UCSD-AML1 (cell line): ENCODE measurements at regions not wholly inside any gene's neighbourhood (a gene's known extent, or its start where the extent isn't known, plus 50 kb on each side); places are given as distances from the start of the nearest gene placed in this dataset.

ENCODE experiments used
- DNase-seq: peaks from one replicate; lab custom pipeline; 2025; ENCODE audit not compliant: unreplicated experiment; lab: John Stamatoyannopoulos, UW

DNA sequence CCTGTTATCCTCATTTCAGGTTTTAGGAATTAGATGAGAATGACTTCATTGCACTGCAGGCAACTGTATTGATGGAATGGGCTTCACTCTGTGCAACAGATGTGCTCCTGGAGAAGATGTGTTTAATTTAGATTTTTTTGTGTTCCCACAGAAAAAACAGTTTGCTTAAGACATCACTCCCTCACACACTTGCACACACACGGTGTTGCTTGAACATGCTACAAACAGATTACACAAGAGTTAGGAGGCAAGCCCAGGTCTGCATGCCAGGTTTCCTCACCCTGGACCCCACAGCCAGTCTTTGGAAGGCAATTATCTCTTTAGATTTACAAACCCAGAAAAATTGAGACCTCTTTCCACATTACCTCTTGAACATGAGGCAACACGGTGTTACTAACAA, 93.7 kb upstream of the KLHL29 start:
- DNase-seq: no peak

GRCh38 chr2:23292024-23292423, 93.0 kb upstream of the KLHL29 start:
- no peak for DNase-seq

- DNase-seq: peak; percentile 35
These were observed 91.9 kb upstream of the KLHL29 start for GRCh38 chr2:23293063-23293462.

DNA sequence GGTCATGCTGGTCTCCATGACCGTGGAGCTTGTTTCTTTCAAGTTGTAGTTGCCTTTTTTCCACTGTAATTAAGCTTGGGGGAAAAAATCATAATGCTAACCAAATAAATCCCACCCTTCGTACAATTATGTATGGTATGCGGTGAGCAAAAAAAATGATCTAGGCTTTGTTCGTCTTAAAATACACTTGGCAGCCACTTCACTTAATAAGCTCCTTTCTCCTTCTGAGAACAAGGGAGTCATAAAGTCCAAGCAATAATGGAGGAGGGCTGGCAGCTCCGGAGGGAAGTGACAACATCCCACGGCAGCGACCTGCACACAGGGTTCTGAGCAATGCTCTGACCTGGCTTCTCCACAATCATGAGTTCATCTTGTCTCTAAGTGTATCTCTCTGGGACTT, 91.2 kb upstream of the KLHL29 start:
- DNase-seq: no peak

DNA sequence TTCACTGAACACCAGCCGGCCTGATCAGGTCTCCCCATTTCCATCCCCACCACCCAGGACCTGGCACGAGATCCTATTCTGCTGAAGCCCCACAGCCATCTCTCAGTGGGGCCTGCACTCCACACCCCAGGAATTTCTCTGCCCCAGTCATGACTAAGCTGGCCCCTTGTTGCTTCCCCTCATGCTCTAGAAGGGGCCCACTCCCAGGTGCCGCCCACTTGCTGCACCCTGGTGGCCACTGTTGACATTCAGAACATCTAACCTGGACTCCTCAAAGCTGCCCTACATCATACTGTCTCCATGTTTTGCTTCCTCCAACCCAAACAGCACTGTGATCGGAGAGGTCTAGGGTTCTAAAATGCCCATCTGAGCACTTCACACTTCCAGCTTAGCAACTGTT, 90.7 kb upstream of the KLHL29 start:
- DNase-seq: no peak

- DNase-seq: no peak
These were observed 88.3 kb upstream of the KLHL29 start for GRCh38 chr2:23296691-23297090.

GRCh38 chr2:23297112-23297511, 87.9 kb upstream of the KLHL29 start:
- DNase-seq: no peak

DNA sequence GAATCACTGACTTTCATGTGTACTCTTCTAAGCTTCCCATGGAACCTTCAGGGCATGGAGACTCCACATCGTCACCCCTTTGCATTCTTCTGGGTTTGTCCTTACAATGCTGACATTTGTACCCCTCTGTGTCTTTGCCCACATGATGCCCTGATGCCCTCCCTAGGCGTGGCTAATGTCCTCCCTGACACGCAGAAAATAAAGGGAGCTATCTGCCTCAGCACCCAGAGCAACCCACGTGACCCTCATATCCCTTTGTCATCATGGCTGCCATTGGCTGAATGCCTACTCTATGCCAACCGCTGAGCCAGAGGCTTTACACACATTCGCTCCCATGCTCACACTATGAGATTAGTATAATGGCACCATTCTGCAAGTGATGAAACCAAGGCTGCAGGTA, 86.4 kb upstream of the KLHL29 start:
- no peak for DNase-seq

DNA sequence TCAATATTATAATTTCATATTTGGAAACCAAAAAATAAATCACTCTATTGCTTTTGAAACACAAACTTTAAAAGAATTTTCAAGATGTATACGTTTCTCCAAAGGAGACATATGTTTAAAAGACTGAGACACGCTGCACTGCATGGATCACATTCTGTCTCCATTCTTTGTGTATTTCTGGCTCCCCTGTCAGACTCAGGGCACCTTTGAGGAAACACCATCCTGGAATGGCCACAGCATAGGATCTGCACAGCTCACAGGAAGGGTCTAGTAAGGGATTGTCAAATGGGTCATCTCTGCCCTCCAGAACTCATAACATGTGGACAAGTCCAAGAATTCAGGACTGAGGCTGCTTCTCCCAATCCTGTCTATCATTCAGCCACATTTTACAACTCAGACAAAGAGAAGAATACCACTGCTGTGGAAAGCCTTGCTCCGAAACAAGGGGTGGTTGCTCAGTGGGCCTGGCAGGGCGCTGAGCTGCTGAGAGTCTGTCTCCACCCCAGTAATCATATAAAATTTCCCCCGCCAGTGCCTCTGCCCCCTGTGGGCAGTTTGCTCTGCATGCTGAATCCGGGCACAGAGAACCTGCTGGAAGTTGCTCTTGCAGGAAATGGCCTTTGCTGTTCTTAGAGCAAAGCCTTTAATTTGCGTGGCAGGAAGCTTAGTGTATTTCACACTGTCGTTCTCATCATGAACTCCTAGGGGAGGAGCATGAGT, 85.3 kb upstream of the KLHL29 start:
- DNase-seq: no peak

GRCh38 chr2:23301136-23301535, 83.8 kb upstream of the KLHL29 start:
- no peak for DNase-seq

DNA sequence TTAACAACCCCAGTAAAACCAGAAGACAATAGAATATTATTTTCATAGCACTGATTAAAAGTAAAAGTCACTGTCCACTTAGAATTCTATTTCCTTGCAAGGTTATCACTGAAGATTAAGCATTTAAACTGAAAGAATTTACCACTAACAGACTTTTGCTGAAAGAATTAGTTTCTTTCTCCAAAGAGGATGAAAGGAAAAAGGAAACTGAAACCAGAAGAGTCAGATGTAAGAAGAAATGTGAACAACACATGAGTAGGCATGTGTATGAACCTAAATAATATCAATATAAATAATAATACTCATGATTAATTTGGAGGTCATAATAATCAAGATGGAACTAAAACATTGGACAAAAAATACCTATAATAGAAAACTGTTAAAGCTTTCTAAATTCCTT, 82.4 kb upstream of the KLHL29 start:
- DNase-seq: no peak

DNA sequence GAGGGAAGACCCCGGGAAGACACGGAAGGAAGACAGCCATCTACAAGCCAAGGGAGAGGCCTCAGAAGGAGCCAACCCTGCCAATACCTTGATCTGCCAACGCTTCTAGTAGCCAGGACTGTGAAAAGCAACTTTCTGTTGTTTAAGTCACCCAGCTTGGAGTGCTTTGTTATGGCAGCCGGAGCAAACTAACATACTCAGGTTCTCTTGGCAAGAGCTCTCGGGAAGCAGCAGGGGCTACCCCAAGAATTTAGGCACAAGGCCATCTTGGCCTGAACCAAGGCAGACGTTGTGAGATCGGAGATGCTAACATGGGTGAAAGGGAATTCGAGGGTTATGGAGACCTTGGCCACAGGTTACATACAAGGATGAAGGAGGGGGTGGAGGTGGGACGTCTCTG, 78.6 kb upstream of the KLHL29 start:
- DNase-seq: no peak

GRCh38 chr2:23311186-23311585, 73.8 kb upstream of the KLHL29 start:
- DNase-seq: no peak

- DNase-seq: peak; percentile 27
These were observed 71.9 kb upstream of the KLHL29 start for GRCh38 chr2:23312996-23313606.

DNA sequence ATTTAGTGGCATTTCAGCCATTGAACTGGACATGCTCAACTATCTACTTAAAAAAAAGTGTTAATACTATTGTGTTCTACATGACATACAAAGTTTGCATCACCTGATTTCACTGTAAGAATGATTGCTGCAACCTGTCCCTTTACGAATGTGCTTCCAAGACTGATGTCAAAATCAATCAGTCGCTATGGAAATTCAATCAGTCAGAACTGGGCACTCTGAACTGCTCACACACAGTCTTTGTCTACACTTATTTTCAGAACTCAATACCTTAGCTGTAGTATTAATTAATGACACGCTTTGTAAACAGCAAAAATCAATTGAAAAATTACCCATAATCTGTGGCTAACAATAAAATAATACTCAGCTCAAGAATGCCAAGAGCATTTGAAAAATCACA, 70.3 kb upstream of the KLHL29 start:
- no peak for DNase-seq

- peak; percentile 31 for DNase-seq
These were observed 64.9 kb upstream of the KLHL29 start for GRCh38 chr2:23320058-23320457.

- no peak for DNase-seq
These were observed 63.2 kb upstream of the KLHL29 start for GRCh38 chr2:23321751-23322150.

GRCh38 chr2:23322567-23323197, 62.3 kb upstream of the KLHL29 start:
- DNase-seq: no peak

DNA sequence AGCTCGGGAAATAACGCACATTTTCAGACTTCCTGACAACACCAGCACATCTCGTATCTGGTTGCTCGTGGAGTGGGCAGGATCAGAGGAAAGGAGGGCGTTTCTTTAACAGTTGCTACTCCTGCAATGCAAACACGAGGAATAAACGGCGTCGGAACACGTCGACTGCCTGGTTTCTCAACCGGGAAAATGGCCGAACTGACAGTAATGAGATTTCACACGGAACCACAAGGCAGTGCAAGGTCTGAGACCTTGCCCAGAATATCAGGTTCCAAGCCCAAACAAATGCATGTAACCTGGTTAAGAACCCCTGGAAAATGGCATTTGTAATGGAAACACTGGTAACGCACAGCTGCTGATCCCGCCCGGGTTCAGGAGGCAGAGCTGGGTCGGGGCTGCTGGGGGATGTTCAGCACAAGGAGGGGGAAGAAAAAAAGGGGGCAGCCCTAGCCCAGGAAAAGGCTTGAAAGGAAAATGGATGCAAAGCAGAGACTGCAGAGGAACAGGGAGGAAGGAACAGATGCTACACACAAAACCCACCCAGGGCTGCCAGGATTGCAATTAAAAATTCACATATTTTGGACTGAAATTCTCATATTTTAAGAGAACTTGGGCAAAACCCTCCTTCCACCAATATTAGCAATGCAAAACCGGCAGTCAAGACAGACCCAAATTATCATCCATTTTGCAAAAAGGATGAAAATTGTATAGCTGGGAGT, 61.6 kb upstream of the KLHL29 start:
- no peak for DNase-seq

DNA sequence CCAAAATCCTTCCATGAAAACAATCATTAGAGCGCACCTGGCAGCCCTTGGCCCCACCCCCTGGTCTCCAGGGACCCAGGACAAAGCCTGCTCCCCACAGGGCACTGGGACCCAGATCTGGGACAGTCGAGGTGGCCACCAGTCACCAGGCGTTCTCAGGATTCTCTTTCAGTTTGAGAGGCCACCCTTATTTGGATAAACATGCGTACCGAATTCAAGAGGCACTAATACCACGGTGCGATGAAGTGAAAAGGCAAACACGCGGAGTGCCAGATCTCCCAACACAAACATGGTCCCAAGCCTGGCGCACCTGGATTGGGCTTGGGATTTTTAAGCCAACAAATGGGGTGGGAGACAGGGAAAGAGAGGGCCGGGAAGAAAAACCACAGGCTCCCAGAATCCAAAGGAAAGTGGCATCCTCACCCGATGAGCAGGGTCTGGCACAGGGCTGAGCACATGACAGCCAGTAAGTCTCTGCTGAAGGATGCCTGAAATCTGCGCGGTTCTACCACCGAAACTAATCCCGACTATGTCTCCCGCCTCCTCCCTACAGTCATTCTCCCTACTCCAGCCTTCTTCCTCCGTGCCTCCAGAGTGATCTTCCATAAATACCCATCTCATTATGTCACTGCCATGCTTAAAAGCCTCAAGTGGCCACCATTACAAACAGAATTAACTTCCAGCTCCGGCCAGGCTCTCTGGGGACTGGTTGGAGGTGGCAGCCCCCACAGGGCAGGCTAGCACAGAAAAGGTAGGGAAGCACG, 60.9 kb upstream of the KLHL29 start:
- no peak for DNase-seq

DNA sequence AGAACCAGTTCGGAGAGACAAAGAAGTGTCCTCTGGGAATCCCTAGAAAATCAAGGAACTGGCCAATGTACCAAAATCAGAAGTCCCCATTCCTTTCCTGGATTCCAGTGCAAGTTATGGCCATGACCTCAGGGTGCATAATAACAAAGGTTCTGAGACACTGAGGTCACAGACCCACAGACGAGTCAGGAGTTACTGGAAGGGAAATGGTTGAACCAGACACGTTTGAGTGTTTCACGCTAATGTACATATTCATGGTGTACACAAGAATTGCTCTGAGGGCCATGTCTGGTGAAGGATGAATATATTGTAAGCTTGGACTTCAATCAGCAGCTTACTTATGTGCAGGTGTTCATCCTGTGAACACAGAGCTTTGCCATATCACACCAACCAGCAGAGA, 58.6 kb upstream of the KLHL29 start:
- DNase-seq: no peak
